Adrenal gland (tissue), 5 donors: ENCODE measurements at regions not wholly inside any gene's neighbourhood (a gene's known extent, or its start where the extent isn't known, plus 50 kb on each side); places are given as distances from the start of the nearest gene placed in this dataset.

Experiments
- POLR2A ChIP-seq, 2 donors: fragments of 450-650 bp; IDR thresholded peaks; one replicate each; pipeline ENCODE4 v1.6.1; 2017; ENCODE audit warnings: antibody characterized with exemption in 2 of 2, mild to moderate bottlenecking in 2 of 2, moderate library complexity in 1 of 2
- TF ChIP-seq, protein P1 (sequence below), 6 experiments: fragments of 450-650 bp in 4 of 6; fragments of 200-600 bp in 2 of 6; sonication (generic) in 1 of 6; IDR thresholded peaks; 1 replicate in 5 of 6; 2 replicates in 1 of 6; pipeline versions ENCODE4 v1.5.1 to v1.8.0; 2016 to 2021; ENCODE audit warnings: antibody characterized with exemption in 6 of 6, mild to moderate bottlenecking in 2 of 6, moderate library complexity in 1 of 6
- donor health status: DM: no; HTN: no; CAD: no.

DNA sequence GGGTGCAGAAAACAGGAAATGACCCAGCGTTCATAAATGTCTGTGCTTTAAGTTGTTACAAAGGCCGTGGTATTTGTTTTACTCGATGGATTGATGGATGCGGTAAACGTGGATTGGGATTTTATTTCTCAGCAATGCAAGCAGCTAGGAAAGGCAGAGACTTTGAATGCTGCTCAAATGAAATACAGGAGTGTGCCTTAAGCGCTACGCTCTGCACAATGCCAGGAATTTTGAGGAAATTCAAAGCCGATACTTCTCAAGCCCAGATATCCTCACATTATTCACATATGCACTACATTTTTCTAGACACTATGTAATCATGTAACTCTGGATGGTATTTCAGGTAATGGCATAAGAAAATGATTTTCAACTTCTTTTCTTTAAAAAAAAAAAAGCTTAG, 514.3 kb upstream of the ADARB2 start:
- TF ChIP-seq, protein P1, sequence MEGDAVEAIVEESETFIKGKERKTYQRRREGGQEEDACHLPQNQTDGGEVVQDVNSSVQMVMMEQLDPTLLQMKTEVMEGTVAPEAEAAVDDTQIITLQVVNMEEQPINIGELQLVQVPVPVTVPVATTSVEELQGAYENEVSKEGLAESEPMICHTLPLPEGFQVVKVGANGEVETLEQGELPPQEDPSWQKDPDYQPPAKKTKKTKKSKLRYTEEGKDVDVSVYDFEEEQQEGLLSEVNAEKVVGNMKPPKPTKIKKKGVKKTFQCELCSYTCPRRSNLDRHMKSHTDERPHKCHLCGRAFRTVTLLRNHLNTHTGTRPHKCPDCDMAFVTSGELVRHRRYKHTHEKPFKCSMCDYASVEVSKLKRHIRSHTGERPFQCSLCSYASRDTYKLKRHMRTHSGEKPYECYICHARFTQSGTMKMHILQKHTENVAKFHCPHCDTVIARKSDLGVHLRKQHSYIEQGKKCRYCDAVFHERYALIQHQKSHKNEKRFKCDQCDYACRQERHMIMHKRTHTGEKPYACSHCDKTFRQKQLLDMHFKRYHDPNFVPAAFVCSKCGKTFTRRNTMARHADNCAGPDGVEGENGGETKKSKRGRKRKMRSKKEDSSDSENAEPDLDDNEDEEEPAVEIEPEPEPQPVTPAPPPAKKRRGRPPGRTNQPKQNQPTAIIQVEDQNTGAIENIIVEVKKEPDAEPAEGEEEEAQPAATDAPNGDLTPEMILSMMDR (IDR thresholded peaks at IDR 0.05), result no peak
- TF ChIP-seq POLR2A (IDR thresholded peaks at IDR 0.05), result no peak
